GM19455 (cell line): ENCODE measurements at regions not wholly inside any gene's neighbourhood (a gene's known extent, or its start where the extent isn't known, plus 50 kb on each side); places are given as distances from the start of the nearest gene placed in this dataset.
"Not testable (repeated sequence)": the region's sequence is repeated elsewhere in the genome, so short reads cannot be mapped to it uniquely, and the experiment has no call there.

ENCODE experiments used
- ATAC-seq: cut with Tn5 transposase; IDR thresholded peaks from one replicate; pipeline ENCODE4 v1.9.1; 2021; ENCODE audit not compliant: unreplicated experiment

GRCh38 chr10:95137990-95138625 is 55.9 kb upstream of the ACSM6 start:
- not testable (repeated sequence) for ATAC-seq

- ATAC-seq = no peak
Observed at GRCh38 chr10:95134490-95134889, 59.5 kb upstream of the ACSM6 start.

GRCh38 chr10:95133997-95134396 is 60.0 kb upstream of the ACSM6 start:
- no peak for ATAC-seq

- peak; percentile 92 for ATAC-seq
Observed at GRCh38 chr10:95133016-95133752, 60.9 kb upstream of the ACSM6 start.

GRCh38 chr10:95130429-95130828 is 61.1 kb upstream of the CYP2C8 start:
- ATAC-seq = not testable (repeated sequence)

GRCh38 chr10:95125582-95125981 is 56.3 kb upstream of the CYP2C8 start:
- no peak for ATAC-seq

GRCh38 chr10:95122736-95123135 is 53.4 kb upstream of the CYP2C8 start:
- ATAC-seq = no peak

- ATAC-seq = no peak
Observed at GRCh38 chr10:95121904-95122303, 52.6 kb upstream of the CYP2C8 start.
